HFFc6 (cell line): ENCODE measurements at regions not wholly inside any gene's neighbourhood (a gene's known extent, or its start where the extent isn't known, plus 50 kb on each side); places are given as distances from the start of the nearest gene placed in this dataset.

Source experiments
- DNase-seq: peaks from one replicate; pipeline ENCODE4 v3.0.0-alpha.2; 2018
- H3K27ac Mint-ChIP-seq: 2 replicates; pipeline ENCODE4 v1.8.0; 2020; ENCODE audit warnings: mild to moderate bottlenecking, mixed read lengths
- H3K27me3 Mint-ChIP-seq: 2 replicates; pipeline ENCODE4 v1.8.0; 2021; ENCODE audit warnings: mild to moderate bottlenecking, moderate library complexity, mixed read lengths; ENCODE audit not compliant: insufficient read depth
- H3K36me3 Mint-ChIP-seq: 2 replicates; pipeline ENCODE4 v1.8.0; 2021; ENCODE audit warnings: low read depth, mixed read lengths
- H3K4me1 Mint-ChIP-seq: 2 replicates; pipeline ENCODE4 v1.8.0; 2020; ENCODE audit warnings: low read depth, mixed read lengths
- H3K4me3 Mint-ChIP-seq: 2 replicates; pipeline ENCODE4 v1.8.0; 2020; ENCODE audit warnings: mild to moderate bottlenecking, moderate library complexity, mixed read lengths
- H3K9me3 Mint-ChIP-seq: 2 replicates; pipeline ENCODE4 v1.8.0; 2020; ENCODE audit warnings: mild to moderate bottlenecking, mixed read lengths
- CTCF ChIP-seq: fragments of 200-600 bp; sonication (generic); IDR thresholded peaks from 2 replicates; pipeline ENCODE4 v1.5.0; 2021; ENCODE audit warnings: antibody characterized with exemption, mild to moderate bottlenecking

- Mint-ChIP-seq H3K4me1 (peaks cover 58% of the 10 kb centered on the region), H3K27ac (no peak overlapping the region), H3K9me3 (peaks cover 9% of the 10 kb centered on the region), H3K4me3 (no peak overlapping the region), H3K36me3 (peaks cover 11% of the 10 kb centered on the region), H3K27me3 (no peaks in the 10 kb centered on the region)
- DNase-seq = peak; percentile 92
- TF ChIP-seq CTCF = no peak
Measured at GRCh38 chr2:180707884-180708205, 272.6 kb upstream of the UBE2E3 start.

DNA sequence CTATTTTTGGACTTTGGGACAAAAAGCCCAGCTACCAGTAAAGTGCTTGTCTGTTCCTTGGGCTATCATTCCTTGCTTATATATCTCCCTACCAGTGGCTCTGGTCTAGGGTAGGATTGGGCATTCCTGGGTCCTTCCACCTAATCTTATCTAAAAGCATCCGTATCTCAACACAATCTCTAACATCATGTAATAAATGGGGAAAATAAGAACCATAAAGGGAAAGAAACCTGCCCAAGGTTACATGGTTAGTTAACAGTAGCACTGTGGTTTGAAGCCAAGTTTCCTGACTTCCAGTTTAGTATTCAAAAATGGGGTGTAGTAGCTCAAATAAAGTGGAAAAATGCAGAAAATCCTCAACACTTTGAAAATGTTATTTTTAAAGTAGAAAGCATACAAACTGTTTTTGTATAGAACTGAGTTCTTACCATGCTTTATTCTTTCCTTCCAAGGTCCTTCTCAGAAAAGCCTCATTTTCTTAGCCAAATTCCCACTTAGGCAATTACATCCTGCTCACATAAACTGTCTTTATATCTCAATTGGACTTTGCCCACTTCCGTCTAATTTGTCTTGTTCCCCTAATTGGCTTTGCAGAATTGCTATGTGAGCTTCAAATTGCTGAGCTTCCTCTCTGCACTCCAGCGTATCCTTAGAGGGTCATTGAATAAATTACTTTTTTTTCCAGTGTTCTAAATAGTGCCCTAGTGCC, 273.1 kb upstream of the UBE2E3 start:
- no peak overlapping the region for H3K27ac Mint-ChIP-seq
- peaks cover 3% of the 10 kb centered on the region for H3K9me3 Mint-ChIP-seq
- no peaks in the 10 kb centered on the region for H3K27me3 Mint-ChIP-seq
- H3K4me3 Mint-ChIP-seq = no peak overlapping the region
- TF ChIP-seq CTCF = no peak
- no peak for DNase-seq
- peaks cover 11% of the 10 kb centered on the region for H3K36me3 Mint-ChIP-seq
- peaks cover 58% of the 10 kb centered on the region for H3K4me1 Mint-ChIP-seq

- Mint-ChIP-seq H3K27me3 (no peaks in the 10 kb centered on the region), H3K4me1 (peaks cover 58% of the 10 kb centered on the region), H3K9me3 (no peaks in the 10 kb centered on the region), H3K4me3 (no peak overlapping the region), H3K27ac (no peak overlapping the region), H3K36me3 (peaks cover 5% of the 10 kb centered on the region; the same call in 1 of the 2 replicates)
- DNase-seq = no peak
- no peak for TF ChIP-seq CTCF
Measured at GRCh38 chr2:180706694-180707093, 273.7 kb upstream of the UBE2E3 start.

DNA sequence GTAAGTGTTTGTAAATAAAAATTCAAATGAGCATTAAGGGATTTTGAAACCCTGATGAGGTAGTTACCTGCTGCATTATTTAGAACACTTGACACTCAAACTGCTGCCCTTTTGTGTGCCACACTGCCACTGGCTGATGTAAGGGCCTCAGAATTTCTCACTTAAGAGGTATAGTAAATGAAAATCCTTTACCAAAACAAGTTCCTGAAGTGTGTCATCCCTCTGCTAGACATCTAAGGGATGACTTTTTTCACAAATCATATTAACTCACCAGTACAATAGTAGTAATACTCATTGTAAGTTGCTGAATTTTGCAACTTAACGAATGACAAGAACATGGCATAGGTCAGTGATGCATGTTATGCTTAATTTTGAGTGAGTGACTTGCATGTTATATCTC, 274.9 kb upstream of the UBE2E3 start:
- DNase-seq = no peak
- H3K9me3 Mint-ChIP-seq = no peaks in the 10 kb centered on the region
- no peak overlapping the region for H3K4me3 Mint-ChIP-seq
- H3K36me3 Mint-ChIP-seq = peaks cover 5% of the 10 kb centered on the region; the same call in 1 of the 2 replicates
- peaks cover 59% of the 10 kb centered on the region for H3K4me1 Mint-ChIP-seq
- H3K27ac Mint-ChIP-seq = peak overlapping the region; percentile 69
- TF ChIP-seq CTCF = no peak
- no peaks in the 10 kb centered on the region for H3K27me3 Mint-ChIP-seq

- H3K9me3 Mint-ChIP-seq = no peaks in the 10 kb centered on the region
- peaks cover 63% of the 10 kb centered on the region for H3K4me1 Mint-ChIP-seq
- peak; percentile 11 for DNase-seq
- TF ChIP-seq CTCF = no peak
- no peaks in the 10 kb centered on the region for H3K27me3 Mint-ChIP-seq
- H3K4me3 Mint-ChIP-seq = no peak overlapping the region
- peaks cover 5% of the 10 kb centered on the region; the same call in 1 of the 2 replicates for H3K36me3 Mint-ChIP-seq
- peak overlapping the region; percentile 69 for H3K27ac Mint-ChIP-seq
Measured at GRCh38 chr2:180705122-180705521, 275.3 kb upstream of the UBE2E3 start.
